ENCODE measurements at regions not wholly inside any gene's neighbourhood (a gene's known extent, or its start where the extent isn't known, plus 50 kb on each side); places are given as distances from the start of the nearest gene placed in this dataset.

DNA sequence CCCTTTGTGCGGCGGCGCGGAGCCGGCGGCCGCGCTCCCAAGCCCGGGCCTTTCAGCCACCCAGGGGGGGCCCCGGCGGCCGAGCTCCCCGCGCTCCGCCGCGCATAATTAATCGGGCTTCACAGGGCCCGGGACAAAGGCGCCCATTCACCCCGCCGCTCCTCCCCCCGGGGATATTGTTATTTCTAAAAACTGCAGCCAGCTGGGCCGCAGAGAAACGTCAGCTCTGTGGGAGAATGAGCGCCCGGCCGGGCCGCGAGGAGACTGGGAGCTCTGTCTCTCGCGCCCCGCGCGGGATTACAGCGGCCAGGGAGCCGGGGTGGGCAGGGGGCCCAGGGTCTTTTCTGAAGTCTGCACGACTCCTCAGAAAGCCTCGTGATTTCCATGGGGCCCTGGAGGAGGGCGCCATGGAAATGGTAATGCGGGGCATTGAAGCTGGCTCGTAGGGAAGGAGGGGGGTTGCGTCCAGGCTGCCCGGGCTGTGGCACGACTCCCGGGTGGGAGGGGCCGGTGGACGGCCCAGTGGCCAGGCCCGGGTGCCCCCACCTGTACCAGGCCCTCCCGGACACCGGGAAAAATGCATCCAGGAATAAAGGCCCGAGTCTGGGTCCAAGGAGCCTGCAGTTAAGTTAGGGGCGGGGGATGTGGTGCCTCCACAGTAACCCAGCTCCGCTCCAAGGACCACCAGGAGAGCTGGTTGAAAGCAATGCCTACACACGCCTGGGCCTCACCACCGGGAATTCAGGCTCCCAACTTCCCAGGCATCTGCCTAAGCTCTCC lies 125.3 kb downstream of the ZFP36L2 start:
- peak; percentile 97 for DNase-seq (ENCODE audit: insufficient read length, low spot score, missing footprints)
- TF ChIP-seq, protein P1, sequence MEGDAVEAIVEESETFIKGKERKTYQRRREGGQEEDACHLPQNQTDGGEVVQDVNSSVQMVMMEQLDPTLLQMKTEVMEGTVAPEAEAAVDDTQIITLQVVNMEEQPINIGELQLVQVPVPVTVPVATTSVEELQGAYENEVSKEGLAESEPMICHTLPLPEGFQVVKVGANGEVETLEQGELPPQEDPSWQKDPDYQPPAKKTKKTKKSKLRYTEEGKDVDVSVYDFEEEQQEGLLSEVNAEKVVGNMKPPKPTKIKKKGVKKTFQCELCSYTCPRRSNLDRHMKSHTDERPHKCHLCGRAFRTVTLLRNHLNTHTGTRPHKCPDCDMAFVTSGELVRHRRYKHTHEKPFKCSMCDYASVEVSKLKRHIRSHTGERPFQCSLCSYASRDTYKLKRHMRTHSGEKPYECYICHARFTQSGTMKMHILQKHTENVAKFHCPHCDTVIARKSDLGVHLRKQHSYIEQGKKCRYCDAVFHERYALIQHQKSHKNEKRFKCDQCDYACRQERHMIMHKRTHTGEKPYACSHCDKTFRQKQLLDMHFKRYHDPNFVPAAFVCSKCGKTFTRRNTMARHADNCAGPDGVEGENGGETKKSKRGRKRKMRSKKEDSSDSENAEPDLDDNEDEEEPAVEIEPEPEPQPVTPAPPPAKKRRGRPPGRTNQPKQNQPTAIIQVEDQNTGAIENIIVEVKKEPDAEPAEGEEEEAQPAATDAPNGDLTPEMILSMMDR (IDR thresholded peaks at IDR 0.05; ENCODE audit: extremely low read depth, low read depth, low read length): no peak
- no peaks in the 10 kb centered on the region for H3K9me3 ChIP-seq (ENCODE audit: low read depth, low read length)
- peak overlapping the region; percentile 65 for H3K27ac ChIP-seq (ENCODE audit: low read depth, low read length)
- no peaks in the 10 kb centered on the region for H3K36me3 ChIP-seq (ENCODE audit: insufficient read depth, low read length)
- no peaks in the 10 kb centered on the region for H3K27me3 ChIP-seq (ENCODE audit: insufficient read depth, low read length)
- H4K20me1 ChIP-seq (ENCODE audit: insufficient read depth, low read length): no peaks in the 10 kb centered on the region
- no peaks in the 10 kb centered on the region for H3K79me2 ChIP-seq (ENCODE audit: insufficient read depth, low read length)
- H3K4me2 ChIP-seq (ENCODE audit: insufficient read depth, low read length): peak overlapping the region; percentile 73
- peaks cover 18% of the 10 kb centered on the region for H3K4me1 ChIP-seq (ENCODE audit: insufficient read depth, low read length)
- H3K4me3 ChIP-seq (ENCODE audit: insufficient read depth, low read length): peak overlapping the region; percentile 67
- H2AFZ ChIP-seq (ENCODE audit: low read length): peak overlapping the region; percentile 28

DNA sequence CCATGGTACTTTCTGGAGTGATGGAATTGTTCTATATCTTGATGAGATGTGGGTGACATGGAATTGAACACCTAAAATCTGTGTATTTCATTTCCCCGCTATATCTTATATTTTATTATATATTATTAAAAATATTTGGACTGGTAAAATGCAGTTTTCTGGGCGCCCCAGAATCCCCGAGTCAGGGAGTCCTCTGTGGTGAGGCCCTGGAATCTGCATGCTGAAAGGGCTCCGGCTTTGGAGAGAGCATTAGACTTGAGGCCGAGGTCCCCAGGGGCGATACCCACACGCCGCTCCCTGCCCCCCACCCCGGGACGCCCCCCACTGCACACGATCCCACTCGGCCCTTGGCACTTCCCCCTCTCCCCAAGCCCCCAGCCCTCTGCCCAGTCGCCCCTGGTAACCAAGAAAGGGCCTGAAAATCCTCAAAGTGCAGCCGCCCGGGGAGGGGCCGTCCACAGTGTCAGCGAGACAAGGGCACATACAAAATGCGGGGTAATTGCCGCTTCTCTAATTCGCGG lies 126.0 kb downstream of the ZFP36L2 start:
- H3K9me3 ChIP-seq (ENCODE audit: low read depth, low read length): no peaks in the 10 kb centered on the region
- no peak for DNase-seq (ENCODE audit: insufficient read length, low spot score, missing footprints)
- peaks cover 11% of the 10 kb centered on the region for H3K4me1 ChIP-seq (ENCODE audit: insufficient read depth, low read length)
- no peaks in the 10 kb centered on the region for H3K36me3 ChIP-seq (ENCODE audit: insufficient read depth, low read length)
- no peaks in the 10 kb centered on the region for H4K20me1 ChIP-seq (ENCODE audit: insufficient read depth, low read length)
- H3K4me3 ChIP-seq (ENCODE audit: insufficient read depth, low read length): peak overlapping the region; percentile 67
- H3K79me2 ChIP-seq (ENCODE audit: insufficient read depth, low read length): no peaks in the 10 kb centered on the region
- TF ChIP-seq, protein P1 (IDR thresholded peaks at IDR 0.05; ENCODE audit: extremely low read depth, low read depth, low read length): no peak
- peak overlapping the region; percentile 65 for H3K27ac ChIP-seq (ENCODE audit: low read depth, low read length)
- peak overlapping the region; percentile 28 for H2AFZ ChIP-seq (ENCODE audit: low read length)
- H3K27me3 ChIP-seq (ENCODE audit: insufficient read depth, low read length): no peaks in the 10 kb centered on the region
- peak overlapping the region; percentile 73 for H3K4me2 ChIP-seq (ENCODE audit: insufficient read depth, low read length)

DNA sequence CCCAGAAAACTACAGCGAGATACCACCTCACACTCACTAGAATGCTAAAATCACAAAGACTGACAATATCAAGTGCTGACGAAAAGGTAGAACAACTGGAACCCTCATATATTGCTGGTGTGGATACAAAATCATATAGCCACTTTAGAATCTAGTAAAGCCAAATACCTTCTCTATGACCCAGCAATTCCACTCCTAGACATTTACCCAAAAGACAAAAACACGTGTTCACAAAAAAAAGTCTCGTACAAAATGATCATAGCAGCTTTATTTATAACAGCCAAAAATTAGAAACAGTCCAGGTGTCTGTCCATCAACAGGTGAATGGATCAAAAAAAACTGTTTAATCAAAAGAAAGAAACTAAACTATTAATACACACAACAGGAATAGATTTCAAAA lies 126.6 kb downstream of the ZFP36L2 start:
- H3K4me2 ChIP-seq (ENCODE audit: insufficient read depth, low read length): no peak overlapping the region
- H3K9me3 ChIP-seq (ENCODE audit: low read depth, low read length): no peaks in the 10 kb centered on the region
- H2AFZ ChIP-seq (ENCODE audit: low read length): no peak overlapping the region
- no peaks in the 10 kb centered on the region for H3K27me3 ChIP-seq (ENCODE audit: insufficient read depth, low read length)
- no peak overlapping the region for H3K4me3 ChIP-seq (ENCODE audit: insufficient read depth, low read length)
- H3K79me2 ChIP-seq (ENCODE audit: insufficient read depth, low read length): no peaks in the 10 kb centered on the region
- no peaks in the 10 kb centered on the region for H4K20me1 ChIP-seq (ENCODE audit: insufficient read depth, low read length)
- H3K4me1 ChIP-seq (ENCODE audit: insufficient read depth, low read length): peaks cover 11% of the 10 kb centered on the region
- H3K36me3 ChIP-seq (ENCODE audit: insufficient read depth, low read length): no peaks in the 10 kb centered on the region
- DNase-seq (ENCODE audit: insufficient read length, low spot score, missing footprints): no peak
- TF ChIP-seq, protein P1 (IDR thresholded peaks at IDR 0.05; ENCODE audit: extremely low read depth, low read depth, low read length): no peak
- no peak overlapping the region for H3K27ac ChIP-seq (ENCODE audit: low read depth, low read length)

DNA sequence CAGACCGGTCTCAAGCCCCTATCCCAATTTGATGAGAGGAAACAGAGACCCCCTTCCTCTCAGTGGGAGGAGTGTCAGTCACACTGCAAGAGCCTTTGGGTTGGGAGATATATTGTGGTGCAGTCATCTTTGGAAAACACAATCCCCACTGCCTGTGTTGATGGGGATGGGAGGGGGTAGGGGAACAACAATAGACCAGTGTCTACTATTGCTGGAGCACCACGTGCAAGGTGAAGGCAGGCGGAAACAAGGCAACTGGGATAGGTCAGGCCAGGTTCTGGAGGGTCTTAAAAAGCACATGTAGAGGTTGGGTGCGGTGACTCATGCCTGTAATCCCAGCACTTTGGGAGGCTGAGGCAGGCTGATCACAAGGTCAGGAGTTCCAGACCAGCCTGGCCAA lies 127.9 kb downstream of the ZFP36L2 start:
- no peak for DNase-seq (ENCODE audit: insufficient read length, low spot score, missing footprints)
- no peaks in the 10 kb centered on the region for H3K27me3 ChIP-seq (ENCODE audit: insufficient read depth, low read length)
- H3K9me3 ChIP-seq (ENCODE audit: low read depth, low read length): no peaks in the 10 kb centered on the region
- no peak overlapping the region for H3K4me3 ChIP-seq (ENCODE audit: insufficient read depth, low read length)
- no peaks in the 10 kb centered on the region for H3K36me3 ChIP-seq (ENCODE audit: insufficient read depth, low read length)
- no peak overlapping the region for H2AFZ ChIP-seq (ENCODE audit: low read length)
- H4K20me1 ChIP-seq (ENCODE audit: insufficient read depth, low read length): no peaks in the 10 kb centered on the region
- H3K27ac ChIP-seq (ENCODE audit: low read depth, low read length): no peak overlapping the region
- TF ChIP-seq, protein P1 (IDR thresholded peaks at IDR 0.05; ENCODE audit: extremely low read depth, low read depth, low read length): no peak
- no peaks in the 10 kb centered on the region for H3K79me2 ChIP-seq (ENCODE audit: insufficient read depth, low read length)
- no peak overlapping the region for H3K4me2 ChIP-seq (ENCODE audit: insufficient read depth, low read length)
- H3K4me1 ChIP-seq (ENCODE audit: insufficient read depth, low read length): peaks cover 11% of the 10 kb centered on the region

All from osteoblast (primary cell).